C4-2B (cell line): ENCODE measurements at regions not wholly inside any gene's neighbourhood (a gene's known extent, or its start where the extent isn't known, plus 50 kb on each side); places are given as distances from the start of the nearest gene placed in this dataset.

Experiments
- ZFX ChIP-seq: fragments of 450-650 bp; IDR thresholded peaks from 2 replicates; pipeline ENCODE4 v1.6.1; 2017
- TF ChIP-seq, protein P1 (sequence below): fragments of 450-650 bp; conservative IDR thresholded peaks from 2 replicates; pipeline ENCODE4 v1.5.1; 2017; ENCODE audit warnings: mild to moderate bottlenecking

DNA sequence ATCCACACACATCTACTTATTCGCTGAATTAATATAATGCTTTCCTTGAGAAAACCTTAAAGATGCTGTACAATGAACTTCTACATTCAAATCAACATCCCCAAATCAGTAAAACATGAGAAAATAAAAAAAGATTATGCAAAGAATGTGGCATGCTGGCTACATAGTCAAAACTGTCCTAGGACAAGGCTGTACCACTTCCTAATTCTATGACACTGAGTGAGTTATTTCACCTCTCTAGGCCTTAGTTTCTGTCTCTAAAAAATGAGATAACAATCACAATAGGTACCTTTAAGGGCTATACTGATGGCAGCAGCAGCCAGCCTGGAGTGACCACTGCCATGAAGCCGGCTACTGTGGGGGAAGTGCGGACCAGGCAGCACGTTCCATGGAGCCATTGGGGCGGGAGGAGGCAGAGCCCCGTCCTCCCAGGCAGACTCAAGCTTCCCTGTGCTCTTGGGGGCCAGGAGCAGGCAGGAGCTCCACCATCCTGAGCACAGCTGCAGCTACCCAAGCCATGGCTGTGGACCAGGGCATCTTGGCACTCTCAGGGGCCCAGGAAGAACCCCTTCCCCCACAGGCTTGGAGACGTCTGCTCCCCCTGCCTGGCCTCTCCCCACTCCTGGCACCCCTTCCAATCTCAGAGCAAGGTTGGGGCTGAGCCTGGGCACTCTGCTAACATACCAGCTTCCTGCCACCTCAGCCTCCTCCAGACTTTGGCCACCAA is 110.2 kb downstream of the ELAPOR2 start:
- TF ChIP-seq, protein P1, sequence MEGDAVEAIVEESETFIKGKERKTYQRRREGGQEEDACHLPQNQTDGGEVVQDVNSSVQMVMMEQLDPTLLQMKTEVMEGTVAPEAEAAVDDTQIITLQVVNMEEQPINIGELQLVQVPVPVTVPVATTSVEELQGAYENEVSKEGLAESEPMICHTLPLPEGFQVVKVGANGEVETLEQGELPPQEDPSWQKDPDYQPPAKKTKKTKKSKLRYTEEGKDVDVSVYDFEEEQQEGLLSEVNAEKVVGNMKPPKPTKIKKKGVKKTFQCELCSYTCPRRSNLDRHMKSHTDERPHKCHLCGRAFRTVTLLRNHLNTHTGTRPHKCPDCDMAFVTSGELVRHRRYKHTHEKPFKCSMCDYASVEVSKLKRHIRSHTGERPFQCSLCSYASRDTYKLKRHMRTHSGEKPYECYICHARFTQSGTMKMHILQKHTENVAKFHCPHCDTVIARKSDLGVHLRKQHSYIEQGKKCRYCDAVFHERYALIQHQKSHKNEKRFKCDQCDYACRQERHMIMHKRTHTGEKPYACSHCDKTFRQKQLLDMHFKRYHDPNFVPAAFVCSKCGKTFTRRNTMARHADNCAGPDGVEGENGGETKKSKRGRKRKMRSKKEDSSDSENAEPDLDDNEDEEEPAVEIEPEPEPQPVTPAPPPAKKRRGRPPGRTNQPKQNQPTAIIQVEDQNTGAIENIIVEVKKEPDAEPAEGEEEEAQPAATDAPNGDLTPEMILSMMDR = no peak
- TF ChIP-seq ZFX = no peak
